ENCODE measurements at regions not wholly inside any gene's neighbourhood (a gene's known extent, or its start where the extent isn't known, plus 50 kb on each side); places are given as distances from the start of the nearest gene placed in this dataset.

DNA sequence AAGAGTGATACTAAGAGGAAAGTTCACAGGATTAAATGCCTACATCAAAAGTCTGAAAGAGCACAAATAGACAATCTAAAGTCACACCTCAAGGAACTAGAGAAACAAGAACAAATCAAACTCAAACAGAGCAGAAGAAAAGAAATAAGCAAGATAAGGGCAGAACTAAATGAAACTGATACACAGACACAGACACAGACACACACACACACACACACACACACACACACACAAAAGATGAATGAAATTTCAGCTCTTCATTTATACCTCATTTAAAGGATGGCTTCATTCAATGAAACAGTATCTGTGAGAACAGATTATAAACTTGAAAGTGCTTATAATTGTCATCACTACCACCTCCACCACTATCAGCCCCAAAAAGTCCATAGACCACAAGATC is 428.9 kb downstream of the MBD2 start:
- POLR2A ChIA-PET = no interaction called here
- DNase-seq (ENCODE audit: low read depth, low spot score) = no peak
- CTCF ChIA-PET = interaction anchor here (1.0 kb wide), 1 partner anchor 321 kb away, joined by 3 read pairs; no protein-coding TSS in a partner anchor
- H3K4me3 ChIP-seq (ENCODE audit: low read depth, low read length) = no peak overlapping the region
- no peak for TF ChIP-seq CTCF (IDR thresholded peaks at IDR 0.05; ENCODE audit: insufficient read depth, low read length, missing control alignments)

GRCh38 chr18:53795061-53795460 is 429.4 kb downstream of the MBD2 start:
- H3K4me3 ChIP-seq (ENCODE audit: low read depth, low read length) = no peak overlapping the region
- POLR2A ChIA-PET = no interaction called here
- TF ChIP-seq CTCF (IDR thresholded peaks at IDR 0.05; ENCODE audit: insufficient read depth, low read length, missing control alignments) = no peak
- CTCF ChIA-PET = interaction anchor here (1.0 kb wide), 1 partner anchor 321 kb away, joined by 3 read pairs; no protein-coding TSS in a partner anchor
- DNase-seq (ENCODE audit: low read depth, low spot score) = no peak

- ChIA-PET POLR2A (no interaction called here), CTCF (no interaction called here)
- DNase-seq (ENCODE audit: low read depth, low spot score) = no peak
- H3K4me3 ChIP-seq (ENCODE audit: low read depth, low read length) = no peak overlapping the region
- no peak for TF ChIP-seq CTCF (IDR thresholded peaks at IDR 0.05; ENCODE audit: insufficient read depth, low read length, missing control alignments)
Measured at GRCh38 chr18:53792762-53793161, 431.7 kb downstream of the MBD2 start.

GRCh38 chr18:53790786-53791185 is 433.7 kb downstream of the MBD2 start:
- no peak for TF ChIP-seq CTCF (IDR thresholded peaks at IDR 0.05; ENCODE audit: insufficient read depth, low read length, missing control alignments)

DNA sequence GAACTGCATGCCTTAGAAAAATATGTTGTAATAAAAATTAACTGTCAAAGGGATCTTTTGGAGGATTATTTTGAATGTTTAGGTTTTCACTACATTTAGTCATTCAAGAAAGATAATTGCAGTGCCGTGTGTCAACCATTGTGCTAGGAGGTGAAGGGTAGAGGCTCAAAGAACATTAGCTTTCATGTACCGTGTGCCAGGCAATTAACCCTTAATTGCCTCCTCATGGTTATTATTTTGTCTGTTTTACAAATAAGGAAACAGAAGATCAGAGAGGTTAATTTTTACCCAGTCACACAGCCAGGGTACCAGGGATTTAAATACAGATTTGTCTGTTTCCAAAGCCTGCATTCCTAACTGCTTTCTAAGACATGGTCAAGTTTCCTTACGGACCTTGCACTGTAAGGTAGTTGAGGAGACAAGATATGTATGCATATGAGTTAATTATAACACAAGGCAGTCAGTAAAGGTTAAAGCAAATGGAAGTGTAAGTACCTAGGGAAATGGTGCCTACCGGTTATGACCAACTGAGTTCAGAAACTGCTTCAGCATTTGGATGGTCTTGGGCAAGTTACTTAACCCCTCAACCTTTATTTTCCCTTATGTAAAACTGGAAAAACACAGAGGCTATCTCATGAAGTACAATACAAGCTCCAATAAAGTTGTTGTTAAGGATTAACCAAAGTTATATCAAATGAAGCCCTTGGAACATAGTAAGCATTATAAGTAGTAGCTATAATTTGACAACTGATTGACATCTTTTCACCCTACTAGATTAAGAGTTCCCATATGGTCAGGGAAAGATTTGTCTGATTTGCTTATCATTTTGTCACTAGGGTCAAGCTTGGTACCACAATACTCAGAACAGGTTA is 434.9 kb downstream of the MBD2 start:
- TF ChIP-seq CTCF (IDR thresholded peaks at IDR 0.05; ENCODE audit: insufficient read depth, low read length, missing control alignments) = no peak
- POLR2A ChIA-PET = no interaction called here
- CTCF ChIA-PET = interaction anchor here (0.7 to 1.3 kb wide), 3 partner anchors 10 to 328 kb away, joined by 3 read pairs; no protein-coding TSS in a partner anchor
- no peak overlapping the region for H3K4me3 ChIP-seq (ENCODE audit: low read depth, low read length)
- no peak for DNase-seq (ENCODE audit: low read depth, low spot score)

More at GRCh38 chr18:53790786-53791185, 433.7 kb downstream of the MBD2 start:
- CTCF ChIA-PET = interaction anchor here (0.7 to 1.3 kb wide), 4 partner anchors 9 to 327 kb away, joined by 3 read pairs; no protein-coding TSS in a partner anchor
- POLR2A ChIA-PET = no interaction called here
- H3K4me3 ChIP-seq (ENCODE audit: low read depth, low read length) = no peak overlapping the region
- DNase-seq (ENCODE audit: low read depth, low spot score) = peak; percentile 23

- CTCF ChIA-PET = no interaction called here
- no peak for DNase-seq (ENCODE audit: low read depth, low spot score)
- TF ChIP-seq CTCF (IDR thresholded peaks at IDR 0.05; ENCODE audit: insufficient read depth, low read length, missing control alignments) = no peak
- POLR2A ChIA-PET = no interaction called here
- no peak overlapping the region for H3K4me3 ChIP-seq (ENCODE audit: low read depth, low read length)
Measured at GRCh38 chr18:53785811-53786210, 438.7 kb downstream of the MBD2 start.

All from AG04449 (cell line).